ENCODE measurements at regions not wholly inside any gene's neighbourhood (a gene's known extent, or its start where the extent isn't known, plus 50 kb on each side); places are given as distances from the start of the nearest gene placed in this dataset.

GRCh38 chr11:116503216-116504160 lies 269.3 kb downstream of the BUD13 start:
- Histone ChIP-seq H3K27ac (ENCODE audit: low read depth, low read length) (no peak overlapping the region), H3K9ac (ENCODE audit: low read depth, low read length) (no peak overlapping the region), H3K27me3 (ENCODE audit: control insufficient read depth, insufficient read depth, low read length) (peaks cover 40% of the 10 kb centered on the region), H3K4me3 (ENCODE audit: low read depth, low read length) (no peak overlapping the region), H3K9me3 (ENCODE audit: control insufficient read depth, insufficient read depth, low read length) (no peaks in the 10 kb centered on the region), H3K4me1 (ENCODE audit: control insufficient read depth, insufficient read depth, low read length) (peaks cover 56% of the 10 kb centered on the region), H3K36me3 (ENCODE audit: control insufficient read depth, insufficient read depth, low read length) (no peaks in the 10 kb centered on the region)

- H3K9me3 ChIP-seq (ENCODE audit: control insufficient read depth, insufficient read depth, low read length): no peaks in the 10 kb centered on the region
- no peak overlapping the region for H3K4me3 ChIP-seq (ENCODE audit: low read depth, low read length)
- H3K9ac ChIP-seq (ENCODE audit: low read depth, low read length): no peak overlapping the region
- H3K27ac ChIP-seq (ENCODE audit: low read depth, low read length): no peak overlapping the region
- peaks cover 56% of the 10 kb centered on the region for H3K4me1 ChIP-seq (ENCODE audit: control insufficient read depth, insufficient read depth, low read length)
- H3K27me3 ChIP-seq (ENCODE audit: control insufficient read depth, insufficient read depth, low read length): peaks cover 43% of the 10 kb centered on the region
- no peaks in the 10 kb centered on the region for H3K36me3 ChIP-seq (ENCODE audit: control insufficient read depth, insufficient read depth, low read length)
Observed at GRCh38 chr11:116502641-116503061, 270.1 kb downstream of the BUD13 start.

GRCh38 chr11:116501728-116502127 lies 271.1 kb downstream of the BUD13 start:
- peaks cover 56% of the 10 kb centered on the region for H3K4me1 ChIP-seq (ENCODE audit: control insufficient read depth, insufficient read depth, low read length)
- H3K9ac ChIP-seq (ENCODE audit: low read depth, low read length): no peak overlapping the region
- no peaks in the 10 kb centered on the region for H3K36me3 ChIP-seq (ENCODE audit: control insufficient read depth, insufficient read depth, low read length)
- peak overlapping the region; percentile 18 for H3K27ac ChIP-seq (ENCODE audit: low read depth, low read length)
- no peaks in the 10 kb centered on the region for H3K9me3 ChIP-seq (ENCODE audit: control insufficient read depth, insufficient read depth, low read length)
- H3K27me3 ChIP-seq (ENCODE audit: control insufficient read depth, insufficient read depth, low read length): peaks cover 42% of the 10 kb centered on the region
- H3K4me3 ChIP-seq (ENCODE audit: low read depth, low read length): peak overlapping the region; percentile 58; the same call in 1 of the 2 replicates

- Histone ChIP-seq H3K36me3 (ENCODE audit: control insufficient read depth, insufficient read depth, low read length) (no peaks in the 10 kb centered on the region), H3K4me3 (ENCODE audit: low read depth, low read length) (peak overlapping the region; percentile 58), H3K27me3 (ENCODE audit: control insufficient read depth, insufficient read depth, low read length) (peaks cover 42% of the 10 kb centered on the region), H3K9me3 (ENCODE audit: control insufficient read depth, insufficient read depth, low read length) (no peaks in the 10 kb centered on the region), H3K27ac (ENCODE audit: low read depth, low read length) (peak overlapping the region; percentile 42), H3K4me1 (ENCODE audit: control insufficient read depth, insufficient read depth, low read length) (peaks cover 50% of the 10 kb centered on the region), H3K9ac (ENCODE audit: low read depth, low read length) (no peak overlapping the region)
Observed at GRCh38 chr11:116500947-116501602, 271.7 kb downstream of the BUD13 start.

GRCh38 chr11:116500026-116500946 lies 272.5 kb downstream of the BUD13 start:
- Histone ChIP-seq H3K27ac (ENCODE audit: low read depth, low read length) (no peak overlapping the region), H3K4me3 (ENCODE audit: low read depth, low read length) (peak overlapping the region; percentile 58), H3K36me3 (ENCODE audit: control insufficient read depth, insufficient read depth, low read length) (no peaks in the 10 kb centered on the region), H3K9me3 (ENCODE audit: control insufficient read depth, insufficient read depth, low read length) (no peaks in the 10 kb centered on the region), H3K4me1 (ENCODE audit: control insufficient read depth, insufficient read depth, low read length) (peaks cover 42% of the 10 kb centered on the region), H3K9ac (ENCODE audit: low read depth, low read length) (no peak overlapping the region), H3K27me3 (ENCODE audit: control insufficient read depth, insufficient read depth, low read length) (peaks cover 42% of the 10 kb centered on the region)

GRCh38 chr11:116499396-116500003 lies 273.3 kb downstream of the BUD13 start:
- Histone ChIP-seq H3K4me1 (ENCODE audit: control insufficient read depth, insufficient read depth, low read length) (peaks cover 35% of the 10 kb centered on the region), H3K27me3 (ENCODE audit: control insufficient read depth, insufficient read depth, low read length) (peaks cover 42% of the 10 kb centered on the region), H3K9me3 (ENCODE audit: control insufficient read depth, insufficient read depth, low read length) (no peaks in the 10 kb centered on the region), H3K36me3 (ENCODE audit: control insufficient read depth, insufficient read depth, low read length) (no peaks in the 10 kb centered on the region), H3K4me3 (ENCODE audit: low read depth, low read length) (no peak overlapping the region), H3K27ac (ENCODE audit: low read depth, low read length) (no peak overlapping the region), H3K9ac (ENCODE audit: low read depth, low read length) (no peak overlapping the region)

- Histone ChIP-seq H3K27me3 (ENCODE audit: control insufficient read depth, insufficient read depth, low read length) (peaks cover 31% of the 10 kb centered on the region), H3K9me3 (ENCODE audit: control insufficient read depth, insufficient read depth, low read length) (no peaks in the 10 kb centered on the region), H3K4me3 (ENCODE audit: low read depth, low read length) (no peak overlapping the region), H3K9ac (ENCODE audit: low read depth, low read length) (no peak overlapping the region), H3K4me1 (ENCODE audit: control insufficient read depth, insufficient read depth, low read length) (peaks cover 29% of the 10 kb centered on the region), H3K27ac (ENCODE audit: low read depth, low read length) (no peak overlapping the region), H3K36me3 (ENCODE audit: control insufficient read depth, insufficient read depth, low read length) (no peaks in the 10 kb centered on the region)
Observed at GRCh38 chr11:116498161-116498560, 274.6 kb downstream of the BUD13 start.

- H3K27me3 ChIP-seq (ENCODE audit: control insufficient read depth, insufficient read depth, low read length): peaks cover 23% of the 10 kb centered on the region
- no peaks in the 10 kb centered on the region for H3K36me3 ChIP-seq (ENCODE audit: control insufficient read depth, insufficient read depth, low read length)
- H3K9ac ChIP-seq (ENCODE audit: low read depth, low read length): no peak overlapping the region
- H3K9me3 ChIP-seq (ENCODE audit: control insufficient read depth, insufficient read depth, low read length): no peaks in the 10 kb centered on the region
- no peak overlapping the region for H3K4me3 ChIP-seq (ENCODE audit: low read depth, low read length)
- H3K27ac ChIP-seq (ENCODE audit: low read depth, low read length): no peak overlapping the region
- no peaks in the 10 kb centered on the region for H3K4me1 ChIP-seq (ENCODE audit: control insufficient read depth, insufficient read depth, low read length)
Observed at GRCh38 chr11:116492600-116492999, 280.2 kb downstream of the BUD13 start.

GRCh38 chr11:116488836-116489389 lies 283.9 kb downstream of the BUD13 start:
- H3K27ac ChIP-seq (ENCODE audit: low read depth, low read length): no peak overlapping the region
- peaks cover 35% of the 10 kb centered on the region for H3K27me3 ChIP-seq (ENCODE audit: control insufficient read depth, insufficient read depth, low read length)
- H3K4me3 ChIP-seq (ENCODE audit: low read depth, low read length): no peak overlapping the region
- H3K9ac ChIP-seq (ENCODE audit: low read depth, low read length): no peak overlapping the region
- no peaks in the 10 kb centered on the region for H3K9me3 ChIP-seq (ENCODE audit: control insufficient read depth, insufficient read depth, low read length)
- H3K4me1 ChIP-seq (ENCODE audit: control insufficient read depth, insufficient read depth, low read length): no peaks in the 10 kb centered on the region
- no peaks in the 10 kb centered on the region for H3K36me3 ChIP-seq (ENCODE audit: control insufficient read depth, insufficient read depth, low read length)

GRCh38 chr11:116485425-116485824 lies 287.4 kb downstream of the BUD13 start:
- Histone ChIP-seq H3K4me3 (ENCODE audit: low read depth, low read length) (no peak overlapping the region), H3K27ac (ENCODE audit: low read depth, low read length) (no peak overlapping the region), H3K4me1 (ENCODE audit: control insufficient read depth, insufficient read depth, low read length) (no peaks in the 10 kb centered on the region), H3K36me3 (ENCODE audit: control insufficient read depth, insufficient read depth, low read length) (no peaks in the 10 kb centered on the region), H3K9me3 (ENCODE audit: control insufficient read depth, insufficient read depth, low read length) (no peaks in the 10 kb centered on the region), H3K27me3 (ENCODE audit: control insufficient read depth, insufficient read depth, low read length) (peaks cover 35% of the 10 kb centered on the region), H3K9ac (ENCODE audit: low read depth, low read length) (no peak overlapping the region)
